Hippocampal formation (tissue), 2 donors: ENCODE measurements at regions not wholly inside any gene's neighbourhood (a gene's known extent, or its start where the extent isn't known, plus 50 kb on each side); places are given as distances from the start of the nearest gene placed in this dataset.
"Not testable (repeated sequence)": the region's sequence is repeated elsewhere in the genome, so short reads cannot be mapped to it uniquely, and the experiment has no call there.

ENCODE experiments used
- DNase-seq, 2 donors: peaks; one replicate each; lab custom pipeline; 2025; lab: John Stamatoyannopoulos, UW

GRCh38 chr3:168976969-168977368, 686.5 kb downstream of the MECOM start:
- no peak for DNase-seq

GRCh38 chr3:168975576-168975975, 687.9 kb downstream of the MECOM start:
- no peak for DNase-seq

GRCh38 chr3:168974617-168975403, 688.7 kb downstream of the MECOM start:
- no peak for DNase-seq

- DNase-seq, result no peak
These were observed 689.6 kb downstream of the MECOM start for GRCh38 chr3:168973897-168974296.

- no peak for DNase-seq
These were observed 690.3 kb downstream of the MECOM start for GRCh38 chr3:168973206-168973605.

- DNase-seq, result no peak
These were observed 694.9 kb downstream of the MECOM start for GRCh38 chr3:168968609-168969008.

GRCh38 chr3:168964736-168965135, 698.8 kb downstream of the MECOM start:
- DNase-seq, result no peak

- DNase-seq, result no peak
These were observed 702.2 kb downstream of the MECOM start for GRCh38 chr3:168961271-168961670.

GRCh38 chr3:168959731-168960130, 703.8 kb downstream of the MECOM start:
- no peak for DNase-seq

GRCh38 chr3:168958466-168958865, 705.0 kb downstream of the MECOM start:
- DNase-seq, result no peak

- DNase-seq, result no peak
These were observed 707.4 kb downstream of the MECOM start for GRCh38 chr3:168956076-168956475.

GRCh38 chr3:168952551-168952950, 711.0 kb downstream of the MECOM start:
- DNase-seq, result peak in 1 of 2 donors; percentile 19

- DNase-seq, result no peak
These were observed 711.6 kb downstream of the MECOM start for GRCh38 chr3:168951884-168952283.

GRCh38 chr3:168951368-168951767, 712.1 kb downstream of the MECOM start:
- no peak for DNase-seq

- DNase-seq, result no peak
These were observed 712.9 kb downstream of the MECOM start for GRCh38 chr3:168950622-168951021.

- DNase-seq, result no peak
These were observed 723.8 kb downstream of the MECOM start for GRCh38 chr3:168939651-168940238.

- DNase-seq, result no peak
These were observed 729.9 kb downstream of the MECOM start for GRCh38 chr3:168933614-168934013.

- DNase-seq, result not testable (repeated sequence)
These were observed 733.5 kb downstream of the MECOM start for GRCh38 chr3:168929997-168930396.

GRCh38 chr3:168926426-168926825, 737.1 kb downstream of the MECOM start:
- no peak for DNase-seq

- DNase-seq, result no peak
These were observed 737.9 kb downstream of the MECOM start for GRCh38 chr3:168925568-168925967.

GRCh38 chr3:168914662-168915061, 748.9 kb downstream of the MECOM start:
- DNase-seq, result no peak

GRCh38 chr3:168909260-168909659, 754.3 kb downstream of the MECOM start:
- no peak for DNase-seq

GRCh38 chr3:168895419-168895818, 768.1 kb downstream of the MECOM start:
- DNase-seq, result no peak

GRCh38 chr3:168894214-168894613, 769.3 kb downstream of the MECOM start:
- no peak for DNase-seq
